Stomach (tissue), 4 donors: ENCODE measurements at regions not wholly inside any gene's neighbourhood (a gene's known extent, or its start where the extent isn't known, plus 50 kb on each side); places are given as distances from the start of the nearest gene placed in this dataset.

Source experiments
- CTCF ChIP-seq, 7 experiments: fragments of 450-650 bp in 4 of 7; fragments of 200-600 bp in 3 of 7; sonication (generic) in 3 of 7; IDR thresholded peaks; one replicate each; pipeline ENCODE4 v1.5.1; 2016 to 2019; ENCODE audit warnings: antibody characterized with exemption in 7 of 7, control low read depth in 2 of 7, mild to moderate bottlenecking in 1 of 7
- EP300 ChIP-seq: sonication (generic); formaldehyde crosslinking; IDR thresholded peaks from one replicate; pipeline ENCODE4 v1.6.1; 2017; ENCODE audit warnings: antibody characterized with exemption
- POLR2A ChIP-seq, 4 donors: fragments of 450-650 bp; IDR thresholded peaks; one replicate each; pipeline ENCODE4 v1.6.1; 2016; ENCODE audit warnings: antibody characterized with exemption in 4 of 4, control low read depth in 2 of 4, mild to moderate bottlenecking in 1 of 4, moderate library complexity in 1 of 4
- POLR2AphosphoS5 ChIP-seq, 3 donors: sonication (generic); formaldehyde crosslinking; IDR thresholded peaks; one replicate each; pipeline ENCODE4 v1.6.1; 2016; ENCODE audit warnings: antibody characterized with exemption in 3 of 3

GRCh38 chr3:170811928-170812591, 57.9 kb downstream of the RPL22L1 start:
- peak in 5 of 7 experiments; percentile 82 to 95 (median 91) for TF ChIP-seq CTCF (IDR thresholded peaks at IDR 0.05)
- TF ChIP-seq POLR2A (IDR thresholded peaks at IDR 0.05) = no peak
- no peak for TF ChIP-seq EP300
- TF ChIP-seq POLR2AphosphoS5 (IDR thresholded peaks at IDR 0.05) = peak in 1 of 3 donors; percentile 26
